ENCODE measurements at regions not wholly inside any gene's neighbourhood (a gene's known extent, or its start where the extent isn't known, plus 50 kb on each side); places are given as distances from the start of the nearest gene placed in this dataset.

DNA sequence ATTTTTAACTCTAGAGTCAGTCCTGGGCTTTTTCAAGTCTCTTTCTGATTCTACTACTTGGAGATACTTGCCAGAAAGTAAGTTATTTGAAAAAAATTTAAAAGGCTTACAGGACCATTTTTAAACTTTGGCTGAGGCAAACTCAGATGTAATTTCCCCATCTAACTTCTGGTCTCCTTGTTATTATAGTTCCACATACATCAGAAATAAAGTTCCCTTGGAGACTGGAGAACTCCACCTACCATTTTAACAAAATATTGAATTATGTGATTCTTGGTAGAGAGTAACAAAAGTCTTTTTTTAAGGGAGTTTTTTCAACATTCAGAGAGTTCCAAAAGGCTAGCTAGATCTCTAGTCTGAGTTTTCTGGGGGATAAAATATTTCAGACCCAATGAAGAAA is 56.3 kb upstream of the SNX2 start:
- intact Hi-C loops (cut with micrococcal nuclease), result no loop called here
- BruUV-seq (replicated peaks), result no TSS peak
- H3K9me1 ChIP-seq (ENCODE audit: control insufficient read depth, insufficient read depth, low read length), result no peaks in the 10 kb centered on the region
- CTCF ChIA-PET (ENCODE audit: low intra/inter-chr PET ratio), result no interaction called here
- POLR2A ChIA-PET, result no interaction called here
- in situ Hi-C loops (cut with MboI), result no loop called here
- no peak overlapping the region for H3K27ac ChIP-seq (ENCODE audit: extremely low read depth, low read depth, low read length)
- H3K4me3 ChIP-seq, result no peak overlapping the region
- H3K27me3 ChIP-seq (ENCODE audit: control insufficient read depth in 2 of 2, insufficient read depth in 2 of 2, low read length in 2 of 2), result peaks cover 0 to 8% of the 10 kb centered on the region in 2 experiments; a peak in 1 of 5 replicates
- no peaks in the 10 kb centered on the region for H3K36me3 ChIP-seq (ENCODE audit: control insufficient read depth, insufficient read depth, low read length)
- DNase-seq (ENCODE audit: extremely low read depth in 1 of 4, low spot score in 3 of 4), result no peak
- no peak for FAIRE-seq
- TF ChIP-seq TAL1 (IDR thresholded peaks at IDR 0.05) (no peak), MAFG (tag; conservative IDR thresholded peaks at IDR 0.05) (no peak), CTBP1 (IDR thresholded peaks at IDR 0.05; ENCODE audit: borderline replicate concordance) (no peak), ATF7 (IDR thresholded peaks at IDR 0.05) (no peak), ZNF644 (tag; IDR thresholded peaks at IDR 0.05; ENCODE audit: low read depth) (no peak), GTF2E2 (tag; IDR thresholded peaks at IDR 0.05) (no peak), FOXK1 (CRISPR knock-in tag; IDR thresholded peaks at IDR 0.05; ENCODE audit: borderline replicate concordance) (no peak), HDAC1 (IDR thresholded peaks at IDR 0.05) (no peak), SREBF1 (IDR thresholded peaks at IDR 0.05; ENCODE audit: borderline replicate concordance, low read depth, low read length) (no peak), BRD4 (IDR thresholded peaks at IDR 0.05) (no peak), SMAD2 (IDR thresholded peaks at IDR 0.05; ENCODE audit: low read depth, low read length) (no peak), ELF4 (CRISPR knock-in tag; IDR thresholded peaks at IDR 0.05) (no peak), MIER1 (IDR thresholded peaks at IDR 0.05; ENCODE audit: low read depth) (no peak), ZC3H11A (IDR thresholded peaks at IDR 0.05; ENCODE audit: low read depth, low read length) (no peak), PTRF (tag; IDR thresholded peaks at IDR 0.05) (no peak), TEAD1 (CRISPR knock-in tag; IDR thresholded peaks at IDR 0.05) (no peak)
- TF ChIP-seq, protein P1, sequence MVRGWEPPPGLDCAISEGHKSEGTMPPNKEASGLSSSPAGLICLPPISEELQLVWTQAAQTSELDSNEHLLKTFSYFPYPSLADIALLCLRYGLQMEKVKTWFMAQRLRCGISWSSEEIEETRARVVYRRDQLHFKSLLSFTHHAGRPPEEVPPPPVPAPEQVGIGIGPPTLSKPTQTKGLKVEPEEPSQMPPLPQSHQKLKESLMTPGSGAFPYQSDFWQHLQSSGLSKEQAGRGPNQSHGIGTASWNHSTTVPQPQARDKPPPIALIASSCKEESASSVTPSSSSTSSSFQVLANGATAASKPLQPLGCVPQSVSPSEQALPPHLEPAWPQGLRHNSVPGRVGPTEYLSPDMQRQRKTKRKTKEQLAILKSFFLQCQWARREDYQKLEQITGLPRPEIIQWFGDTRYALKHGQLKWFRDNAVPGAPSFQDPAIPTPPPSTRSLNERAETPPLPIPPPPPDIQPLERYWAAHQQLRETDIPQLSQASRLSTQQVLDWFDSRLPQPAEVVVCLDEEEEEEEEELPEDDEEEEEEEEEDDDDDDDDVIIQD (CRISPR knock-in tag; IDR thresholded peaks at IDR 0.05), result no peak
- no peaks in the 10 kb centered on the region for H3K79me2 ChIP-seq (ENCODE audit: control insufficient read depth, insufficient read depth, low read length)
- H3K4me1 ChIP-seq (replicated peaks in 1 of 2; ENCODE audit: control insufficient read depth in 2 of 2, insufficient read depth in 2 of 2, low read length in 2 of 2), result no peaks in the 10 kb centered on the region
- H2AFZ ChIP-seq (ENCODE audit: low read depth, low read length), result no peak overlapping the region
- no peak overlapping the region for H3K4me2 ChIP-seq (ENCODE audit: insufficient read depth, low read length)
- no peak overlapping the region for H3K9ac ChIP-seq (ENCODE audit: insufficient read depth in 1 of 2, low read depth in 2 of 2, low read length in 2 of 2)
- H4K20me1 ChIP-seq (replicated peaks; ENCODE audit: control insufficient read depth, insufficient read depth, low read length), result no peaks in the 10 kb centered on the region
- H3K9me3 ChIP-seq (replicated peaks; ENCODE audit: control insufficient read depth, insufficient read depth, low read depth, low read length), result no peaks in the 10 kb centered on the region
- ATAC-seq, result no peak
